T-helper 17 cell (primary cell): ENCODE measurements at regions not wholly inside any gene's neighbourhood (a gene's known extent, or its start where the extent isn't known, plus 50 kb on each side); places are given as distances from the start of the nearest gene placed in this dataset.

Source experiments
- ATAC-seq: fragments of 150-1000 bp; cut with Tn5 transposase; 2 replicates; pipeline ENCODE4 v1.10.0; 2021; ENCODE audit warnings: mild to moderate bottlenecking, moderate library complexity
- DNase-seq, 3 donors: peaks; one replicate each; pipeline versions ENCODE4 v3.0.0 to v3.0.0-alpha.2; 2020 to 2021
- H3K9me3 ChIP-seq: one replicate; pipeline ENCODE4 v1.7.0; 2013; ENCODE audit warnings: low read length, mild to moderate bottlenecking; ENCODE audit not compliant: control insufficient read depth, poor library complexity, severe bottlenecking
- H3K27ac Mint-ChIP-seq: one replicate; pipeline ENCODE4 v1.8.0; 2022; ENCODE audit warnings: mild to moderate bottlenecking, moderate library complexity, mixed read lengths
- H3K27me3 Mint-ChIP-seq: one replicate; pipeline ENCODE4 v1.8.0; 2022; ENCODE audit warnings: mixed read lengths
- H3K36me3 Mint-ChIP-seq: one replicate; pipeline ENCODE4 v1.8.0; 2022; ENCODE audit warnings: low read depth, mixed read lengths
- H3K4me1 Mint-ChIP-seq: one replicate; pipeline ENCODE4 v1.8.0; 2022; ENCODE audit warnings: mild to moderate bottlenecking, mixed read lengths
- H3K4me3 Mint-ChIP-seq: one replicate; pipeline ENCODE4 v1.8.0; 2022; ENCODE audit warnings: mild to moderate bottlenecking, moderate library complexity, mixed read lengths

DNA sequence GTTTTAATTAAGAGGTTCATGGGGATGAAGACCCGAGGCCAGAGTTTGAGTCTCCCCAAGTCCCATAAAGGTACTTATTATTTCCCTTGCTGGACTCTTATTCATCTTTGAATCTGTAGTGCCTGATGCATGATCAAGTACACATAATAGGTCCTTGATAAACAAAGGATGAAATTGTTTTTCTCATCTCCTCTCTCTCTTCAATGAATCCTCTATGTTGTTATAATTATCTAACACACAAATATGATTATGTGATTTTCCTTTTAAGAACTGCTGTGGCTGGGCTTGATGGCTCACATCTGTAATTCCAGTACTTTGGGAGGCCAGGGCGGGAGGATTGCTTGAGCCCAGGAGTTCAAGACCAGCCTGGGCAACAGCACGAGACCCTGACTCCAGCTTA lies 117.7 kb downstream of the BAMBI start:
- H3K4me1 Mint-ChIP-seq = no peaks in the 10 kb centered on the region
- peaks cover 25% of the 10 kb centered on the region for H3K27me3 Mint-ChIP-seq
- no peaks in the 10 kb centered on the region for H3K9me3 ChIP-seq
- no peak for ATAC-seq
- H3K36me3 Mint-ChIP-seq = no peaks in the 10 kb centered on the region
- no peak overlapping the region for H3K27ac Mint-ChIP-seq
- no peak overlapping the region for H3K4me3 Mint-ChIP-seq
- DNase-seq = no peak

DNA sequence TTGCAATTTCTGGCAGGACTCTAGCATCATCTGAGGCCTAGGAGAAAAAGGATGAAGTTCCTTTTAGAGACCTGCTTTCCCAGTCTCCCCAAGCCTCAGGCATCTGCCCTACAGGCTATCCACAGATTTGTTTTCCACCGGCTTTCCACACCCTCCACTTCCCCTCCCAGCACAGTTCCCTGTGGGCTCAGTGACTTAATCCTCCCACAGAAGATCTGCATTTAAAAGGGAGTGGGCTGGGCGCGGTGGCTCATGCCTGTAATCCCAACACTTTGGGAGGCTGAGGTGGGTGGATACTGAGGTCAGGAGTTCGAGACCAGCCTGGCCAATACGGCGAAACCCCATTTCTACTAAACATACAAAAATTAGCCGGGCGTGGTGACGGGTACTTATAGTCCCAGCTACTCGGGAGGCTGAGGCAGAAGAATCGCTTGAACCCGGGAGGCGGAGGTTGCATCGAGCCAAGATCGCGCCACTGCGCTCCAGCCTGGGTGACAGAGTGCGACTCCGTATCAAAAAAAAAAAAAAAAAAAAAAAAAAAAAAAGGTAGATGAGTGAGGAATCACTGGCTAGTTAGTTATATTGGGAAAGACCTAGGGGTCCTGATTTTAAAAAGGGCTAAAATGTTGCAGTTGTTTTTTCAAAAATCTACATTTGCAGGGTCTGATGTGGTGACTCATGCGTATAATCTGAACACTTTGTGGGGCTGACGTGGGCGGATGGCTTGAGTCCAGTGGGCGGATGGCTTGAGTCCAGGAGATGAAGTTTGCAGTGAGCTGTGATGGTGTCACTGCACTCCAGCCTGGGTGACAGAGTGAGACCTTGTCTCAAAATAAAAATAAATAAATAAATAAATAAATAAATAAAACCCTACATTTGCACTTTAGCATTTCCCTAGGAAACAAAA lies 119.5 kb downstream of the BAMBI start:
- peaks cover 12% of the 10 kb centered on the region for H3K27me3 Mint-ChIP-seq
- no peaks in the 10 kb centered on the region for H3K9me3 ChIP-seq
- H3K4me1 Mint-ChIP-seq = no peaks in the 10 kb centered on the region
- H3K27ac Mint-ChIP-seq = no peak overlapping the region
- ATAC-seq = no peak
- H3K36me3 Mint-ChIP-seq = no peaks in the 10 kb centered on the region
- no peak overlapping the region for H3K4me3 Mint-ChIP-seq
- DNase-seq = no peak

DNA sequence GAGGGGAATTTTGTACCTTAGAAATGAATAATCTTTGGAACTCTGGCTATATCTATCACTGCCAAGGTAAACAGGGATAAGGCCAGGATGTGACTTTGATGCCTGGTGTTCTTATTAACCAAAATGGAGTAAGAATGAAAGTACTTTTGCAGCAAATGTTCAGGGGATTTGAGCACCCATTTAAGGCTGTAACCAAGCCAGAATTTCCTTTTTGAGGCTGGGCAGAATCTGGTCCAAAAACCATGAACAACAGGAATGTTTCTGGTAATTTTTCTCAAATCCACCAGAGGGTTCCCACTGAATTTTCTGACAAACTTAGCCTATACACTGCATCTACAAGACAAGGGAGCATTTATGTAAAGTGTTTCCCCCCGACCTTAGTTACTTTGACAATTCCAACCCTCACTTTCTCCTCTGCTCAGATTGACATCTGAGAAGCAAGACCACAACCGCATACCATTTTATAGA lies 120.6 kb downstream of the BAMBI start:
- no peaks in the 10 kb centered on the region for H3K36me3 Mint-ChIP-seq

DNA sequence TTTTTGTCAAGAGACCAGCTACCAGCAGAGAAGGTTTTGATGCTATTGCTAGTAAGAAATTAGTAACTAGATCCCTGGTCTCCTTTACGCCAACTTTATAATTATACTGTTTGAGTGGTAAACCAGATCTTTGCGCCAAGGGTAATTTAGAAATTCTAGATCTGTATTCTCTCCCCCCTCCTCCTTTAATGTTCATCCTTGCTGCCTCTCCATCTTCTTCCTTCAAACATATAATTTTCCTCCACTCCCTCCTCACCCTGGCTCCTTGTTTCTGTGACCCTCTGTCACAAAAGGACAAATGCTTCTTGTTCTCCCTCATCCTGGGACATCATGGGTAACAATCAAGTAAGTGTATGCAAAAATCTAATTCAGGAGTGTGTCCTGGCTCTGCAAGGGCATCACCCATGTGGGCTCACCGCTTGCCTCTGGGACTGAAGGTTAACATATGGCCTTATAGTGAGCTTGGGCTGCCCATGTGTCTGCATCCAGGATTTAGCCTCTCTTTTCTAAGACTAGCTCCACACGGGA lies 121.2 kb downstream of the BAMBI start:
- peaks cover 11% of the 10 kb centered on the region for H3K27me3 Mint-ChIP-seq
- H3K4me3 Mint-ChIP-seq = no peak overlapping the region
- H3K27ac Mint-ChIP-seq = no peak overlapping the region
- no peaks in the 10 kb centered on the region for H3K4me1 Mint-ChIP-seq
- DNase-seq (no peak), ATAC-seq (no peak)
- H3K36me3 Mint-ChIP-seq = no peaks in the 10 kb centered on the region
- no peaks in the 10 kb centered on the region for H3K9me3 ChIP-seq

More for the DNA sequence above, 120.6 kb downstream of the BAMBI start:
- peaks cover 11% of the 10 kb centered on the region for H3K27me3 Mint-ChIP-seq
- no peak overlapping the region for H3K4me3 Mint-ChIP-seq
- no peak for ATAC-seq
- H3K27ac Mint-ChIP-seq = no peak overlapping the region
- no peaks in the 10 kb centered on the region for H3K4me1 Mint-ChIP-seq
- DNase-seq = no peak
- H3K9me3 ChIP-seq = no peaks in the 10 kb centered on the region

DNA sequence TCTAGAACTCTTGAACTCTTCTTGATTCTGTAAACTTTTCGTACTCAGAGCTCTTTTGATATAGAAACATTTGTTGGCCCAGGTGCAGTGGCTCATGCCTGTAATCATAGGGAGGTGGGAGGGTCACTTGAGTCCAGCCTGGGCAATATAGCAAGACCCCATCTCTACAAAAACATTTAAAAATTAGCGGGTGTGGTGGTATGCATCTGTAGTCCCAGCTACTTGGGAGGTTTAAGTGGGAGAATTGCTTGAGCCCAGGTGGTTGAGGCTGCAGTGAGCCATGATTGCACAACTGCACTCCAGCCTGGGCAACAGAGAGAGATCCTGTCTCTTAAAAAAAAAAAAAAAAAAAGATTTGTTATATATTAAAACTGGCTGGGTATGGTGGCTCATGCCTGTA lies 121.6 kb downstream of the BAMBI start:
- H3K36me3 Mint-ChIP-seq = no peaks in the 10 kb centered on the region
- ATAC-seq = no peak
- no peak for DNase-seq
- no peaks in the 10 kb centered on the region for H3K4me1 Mint-ChIP-seq
- no peak overlapping the region for H3K4me3 Mint-ChIP-seq
- H3K9me3 ChIP-seq = no peaks in the 10 kb centered on the region
- H3K27ac Mint-ChIP-seq = no peak overlapping the region
- H3K27me3 Mint-ChIP-seq = peaks cover 11% of the 10 kb centered on the region

DNA sequence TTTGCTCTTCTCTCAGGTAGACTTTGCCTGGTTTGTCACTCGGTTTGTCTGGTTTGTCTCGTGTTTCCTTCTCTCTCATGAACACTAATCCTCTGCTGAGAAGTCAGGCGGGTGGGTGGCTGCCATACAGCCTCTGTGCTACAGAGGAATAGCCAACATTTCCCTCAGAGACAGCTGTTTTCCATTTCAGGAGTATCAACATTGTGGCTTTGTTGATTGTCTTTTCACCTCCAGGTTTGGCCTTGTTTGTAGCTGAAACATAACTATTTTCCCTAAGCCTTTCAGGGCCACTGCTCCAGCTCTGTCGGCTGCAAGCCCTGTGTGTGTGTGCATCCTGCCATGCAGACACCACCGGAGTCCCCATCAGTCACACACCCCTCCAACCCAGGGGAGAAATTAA lies 122.8 kb downstream of the BAMBI start:
- H3K27me3 Mint-ChIP-seq = peaks cover 17% of the 10 kb centered on the region
- no peak overlapping the region for H3K4me3 Mint-ChIP-seq
- ATAC-seq = no peak

DNA sequence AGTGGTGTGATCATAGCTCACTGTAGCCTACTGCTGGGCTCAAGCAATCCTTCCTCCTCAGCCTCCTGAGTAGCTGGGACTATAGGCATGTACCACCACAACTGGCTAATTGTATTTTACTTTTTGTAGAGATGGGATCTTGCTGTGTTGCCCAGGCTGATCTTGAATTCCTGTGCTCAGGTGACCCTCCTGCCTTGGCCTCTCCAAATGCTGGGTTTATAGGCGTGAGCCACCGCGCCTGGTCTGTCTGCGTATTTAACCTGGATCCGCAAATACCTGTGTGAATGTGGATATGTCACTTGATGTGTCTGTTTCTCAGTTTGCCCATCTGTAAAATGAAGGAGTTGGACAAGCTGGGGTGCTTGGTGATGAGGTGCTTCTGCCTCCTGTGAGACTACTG lies 123.9 kb downstream of the BAMBI start:
- Mint-ChIP-seq H3K36me3 (no peaks in the 10 kb centered on the region), H3K27ac (no peak overlapping the region), H3K4me3 (no peak overlapping the region), H3K27me3 (peaks cover 20% of the 10 kb centered on the region), H3K4me1 (no peaks in the 10 kb centered on the region)
- ATAC-seq (no peak), DNase-seq (no peak)
- H3K9me3 ChIP-seq = no peaks in the 10 kb centered on the region

More for the DNA sequence above, 122.8 kb downstream of the BAMBI start:
- no peaks in the 10 kb centered on the region for H3K4me1 Mint-ChIP-seq
- DNase-seq = no peak
- no peaks in the 10 kb centered on the region for H3K36me3 Mint-ChIP-seq
- no peaks in the 10 kb centered on the region for H3K9me3 ChIP-seq
- no peak overlapping the region for H3K27ac Mint-ChIP-seq

DNA sequence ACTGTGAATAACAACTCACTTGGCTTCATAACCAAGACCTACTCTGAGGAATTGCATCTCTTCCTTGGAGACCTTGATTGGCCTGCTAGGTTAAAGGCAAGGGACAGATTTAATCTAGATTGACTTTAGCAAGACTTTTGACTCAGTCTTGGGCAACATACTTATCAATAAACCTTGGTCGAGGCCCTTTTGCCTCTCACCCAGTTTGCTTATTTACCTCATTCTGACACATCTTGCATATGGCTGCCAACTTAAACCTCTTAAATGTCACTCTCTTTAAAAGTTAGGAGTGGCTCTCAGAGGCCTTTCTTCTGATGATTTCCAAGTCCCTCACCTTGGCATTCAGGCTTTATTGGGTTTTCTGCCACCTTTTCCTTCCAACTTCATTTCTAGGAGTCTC lies 124.5 kb downstream of the BAMBI start:
- Mint-ChIP-seq H3K36me3 (no peaks in the 10 kb centered on the region), H3K4me1 (no peaks in the 10 kb centered on the region), H3K27ac (no peak overlapping the region), H3K4me3 (no peak overlapping the region), H3K27me3 (peaks cover 27% of the 10 kb centered on the region)
- DNase-seq (no peak), ATAC-seq (no peak)
- H3K9me3 ChIP-seq = no peaks in the 10 kb centered on the region

DNA sequence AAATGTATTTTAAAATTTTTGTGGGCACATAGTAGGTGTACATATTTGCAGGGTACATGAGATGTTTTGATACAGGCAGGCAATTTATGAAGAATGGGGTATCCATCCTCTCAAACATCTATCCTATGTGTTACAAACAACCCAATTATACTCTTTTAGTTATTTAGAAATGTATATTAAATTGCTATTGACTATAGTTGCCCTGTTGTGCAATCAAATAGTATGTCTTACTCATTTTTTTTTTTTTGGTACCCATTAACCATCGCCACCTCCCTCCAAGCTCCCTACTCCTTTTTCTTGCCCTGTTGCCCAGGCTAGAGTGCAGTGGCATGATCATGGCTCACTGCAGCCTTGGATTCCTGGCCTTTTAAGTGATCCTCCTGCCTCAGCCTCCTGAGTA lies 128.1 kb downstream of the BAMBI start:
- Mint-ChIP-seq H3K4me1 (peaks cover 3% of the 10 kb centered on the region), H3K27me3 (peaks cover 55% of the 10 kb centered on the region), H3K36me3 (peaks cover 3% of the 10 kb centered on the region), H3K4me3 (no peak overlapping the region), H3K27ac (no peak overlapping the region)
- ATAC-seq (no peak), DNase-seq (no peak)
- H3K9me3 ChIP-seq = no peaks in the 10 kb centered on the region

DNA sequence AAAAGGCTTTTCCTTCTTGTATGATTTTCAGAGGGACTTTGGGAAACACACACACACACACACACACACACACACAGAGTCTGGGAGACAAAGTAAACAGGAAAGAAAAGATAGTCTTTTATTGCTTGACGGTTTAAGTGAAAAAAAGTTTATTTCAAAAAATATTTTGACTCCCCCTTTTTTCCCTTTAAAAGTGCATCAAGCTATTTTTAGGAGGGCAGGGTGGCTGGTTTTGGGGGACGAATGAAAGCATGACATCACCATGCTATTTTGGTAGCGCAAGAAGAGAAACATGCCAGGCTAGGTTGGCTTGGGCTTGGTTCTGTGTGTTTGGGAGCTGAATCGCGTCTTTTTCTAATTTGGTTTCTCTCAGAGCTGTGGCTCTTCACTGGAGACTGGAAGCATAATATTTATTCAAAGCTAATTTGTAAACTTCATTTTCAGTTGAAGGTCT lies 129.2 kb downstream of the BAMBI start:
- H3K36me3 Mint-ChIP-seq = peaks cover 3% of the 10 kb centered on the region
- ATAC-seq (no peak), DNase-seq (no peak)
- peaks cover 3% of the 10 kb centered on the region for H3K4me1 Mint-ChIP-seq
- no peak overlapping the region for H3K4me3 Mint-ChIP-seq
- H3K27ac Mint-ChIP-seq = no peak overlapping the region
- H3K9me3 ChIP-seq = no peaks in the 10 kb centered on the region
- H3K27me3 Mint-ChIP-seq = peaks cover 63% of the 10 kb centered on the region

DNA sequence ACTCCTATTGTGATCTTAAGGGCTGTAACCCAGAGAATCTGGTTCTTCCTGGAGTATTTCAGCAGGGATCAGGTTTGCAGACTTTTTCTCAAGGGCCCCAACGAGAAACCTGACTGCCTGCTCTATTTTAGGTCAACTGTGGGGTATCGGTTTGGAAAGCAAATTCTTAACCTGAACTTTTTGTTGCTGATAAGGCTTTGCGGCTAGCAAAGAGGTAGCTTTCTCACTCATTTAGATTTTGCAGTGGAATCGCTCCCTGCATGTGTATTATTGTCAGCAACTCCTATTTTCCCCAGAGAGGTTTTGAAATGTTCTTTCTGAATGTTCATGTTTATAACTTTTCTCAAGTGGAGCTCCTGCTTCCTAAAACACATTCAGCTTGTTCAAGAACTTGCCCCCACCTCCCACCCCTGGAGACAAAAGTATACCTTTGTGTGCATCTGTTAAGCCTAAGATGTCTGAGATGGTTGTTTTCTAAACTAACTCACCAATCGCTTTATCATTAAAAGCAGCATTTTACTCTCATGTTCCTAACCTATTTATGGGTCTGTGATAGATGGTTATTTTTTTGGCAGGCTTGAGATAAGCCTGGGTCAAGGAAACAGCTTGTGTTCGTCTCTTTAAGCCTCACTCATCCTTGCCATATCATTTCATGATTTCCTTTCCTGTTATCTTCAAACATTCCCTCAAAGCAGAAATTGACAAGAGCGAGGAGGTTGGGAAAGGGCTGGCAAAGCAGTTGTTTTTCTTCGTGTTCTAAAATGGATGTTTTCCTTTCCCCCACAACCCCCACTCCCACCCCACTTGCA lies 129.8 kb downstream of the BAMBI start:
- H3K9me3 ChIP-seq = no peaks in the 10 kb centered on the region
- Mint-ChIP-seq H3K27me3 (peaks cover 64% of the 10 kb centered on the region), H3K4me1 (peaks cover 3% of the 10 kb centered on the region), H3K36me3 (peaks cover 3% of the 10 kb centered on the region), H3K4me3 (no peak overlapping the region), H3K27ac (no peak overlapping the region)
- ATAC-seq (no peak), DNase-seq (no peak)

DNA sequence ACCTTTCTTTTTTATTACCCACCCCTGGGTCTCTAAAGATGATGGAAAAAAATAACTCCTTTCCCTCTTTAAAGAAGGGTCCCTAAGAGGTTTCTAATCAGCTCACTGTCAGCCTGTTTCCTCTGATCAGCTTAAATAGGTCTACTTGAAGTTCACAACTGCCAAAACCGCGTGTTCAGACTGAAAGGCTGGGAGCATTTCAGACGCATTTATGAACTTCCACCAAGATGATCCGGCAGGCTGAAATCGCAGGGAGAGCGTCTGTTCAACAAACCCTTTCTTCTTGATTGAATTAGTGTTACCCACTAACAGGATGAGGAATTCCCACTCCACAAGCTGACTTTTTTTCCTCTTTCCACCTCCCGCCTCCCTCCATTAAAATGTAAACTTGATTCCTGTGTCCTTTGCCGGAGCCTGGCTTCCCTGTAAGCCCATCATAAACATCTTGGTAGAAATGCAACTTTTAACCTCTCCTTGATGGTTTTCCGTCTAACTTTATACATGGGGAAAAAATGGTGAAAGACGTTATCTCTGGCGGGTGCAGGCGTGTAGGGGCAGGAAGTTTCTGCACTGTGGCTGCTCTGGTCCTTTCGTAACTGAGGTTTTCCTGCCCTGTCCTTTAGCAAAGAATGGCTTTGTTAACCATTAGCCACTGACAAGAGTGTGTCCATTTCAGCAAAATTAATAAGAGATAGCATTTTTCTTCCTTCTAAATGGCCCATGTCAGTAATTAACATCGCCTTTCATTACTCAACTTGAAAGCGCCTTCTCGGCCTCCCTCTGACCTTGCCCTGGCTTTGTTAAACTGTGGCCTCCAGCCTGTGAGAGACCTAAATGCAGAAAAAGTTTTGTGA lies 130.7 kb downstream of the BAMBI start:
- peaks cover 3% of the 10 kb centered on the region for H3K36me3 Mint-ChIP-seq
- H3K4me1 Mint-ChIP-seq = peaks cover 3% of the 10 kb centered on the region
- H3K27ac Mint-ChIP-seq = no peak overlapping the region
- ATAC-seq (no peak), DNase-seq (no peak)
- H3K4me3 Mint-ChIP-seq = no peak overlapping the region
- no peaks in the 10 kb centered on the region for H3K9me3 ChIP-seq
- H3K27me3 Mint-ChIP-seq = peaks cover 67% of the 10 kb centered on the region
